ENCODE measurements at regions not wholly inside any gene's neighbourhood (a gene's known extent, or its start where the extent isn't known, plus 50 kb on each side); places are given as distances from the start of the nearest gene placed in this dataset.

- TF ChIP-seq SRSF9 (IDR thresholded peaks at IDR 0.05; ENCODE audit: borderline replicate concordance, low read depth, low read length): no peak
- TF ChIP-seq POLR3A (IDR thresholded peaks at IDR 0.05; ENCODE audit: borderline replicate concordance, extremely low read depth, insufficient read depth, insufficient read length): no peak
- TF ChIP-seq TFE3 (CRISPR knock-in tag; IDR thresholded peaks at IDR 0.05): no peak
- TF ChIP-seq GATAD2A (IDR thresholded peaks at IDR 0.05): no peak
Measured at GRCh38 chr15:97731859-97732258, 228.6 kb upstream of the ARRDC4 start (continued).

- Histone ChIP-seq H3K9ac (ENCODE audit: insufficient read depth in 1 of 2, low read depth in 2 of 2, low read length in 2 of 2) (no peak overlapping the region), H3K4me1 (replicated peaks in 1 of 2; ENCODE audit: control insufficient read depth in 2 of 2, insufficient read depth in 2 of 2, low read length in 2 of 2) (no peaks in the 10 kb centered on the region), H3K9me3 (replicated peaks; ENCODE audit: control insufficient read depth, insufficient read depth, low read depth, low read length) (no peaks in the 10 kb centered on the region), H3K36me3 (ENCODE audit: control insufficient read depth, insufficient read depth, low read length) (no peaks in the 10 kb centered on the region), H3K27ac (ENCODE audit: extremely low read depth, low read depth, low read length) (no peak overlapping the region), H3K79me2 (ENCODE audit: control insufficient read depth, insufficient read depth, low read length) (no peaks in the 10 kb centered on the region), H3K9me1 (ENCODE audit: control insufficient read depth, insufficient read depth, low read length) (no peaks in the 10 kb centered on the region), H2AFZ (ENCODE audit: low read depth, low read length) (no peak overlapping the region), H4K20me1 (replicated peaks; ENCODE audit: control insufficient read depth, insufficient read depth, low read length) (no peaks in the 10 kb centered on the region), H3K27me3 (ENCODE audit: control insufficient read depth in 2 of 2, insufficient read depth in 2 of 2, low read length in 2 of 2) (no peaks in the 10 kb centered on the region), H3K4me2 (ENCODE audit: insufficient read depth, low read length) (no peak overlapping the region), H3K4me3 (no peak overlapping the region)
- POLR2A ChIA-PET: interaction anchor here (0.6 to 0.7 kb wide), 2 partner anchors 13 to 22 kb away, joined by 4 to 5 read pairs; no protein-coding TSS in a partner anchor
- 38% methylated on average over 3 of the region's 3 CpGs for WGBS (ENCODE audit: insufficient coverage, low coverage, missing lambda C conversion rate)
- no peak for FAIRE-seq
- intact Hi-C loops (cut with micrococcal nuclease): no loop called here
- BruUV-seq (replicated peaks): no TSS peak
- DNase-seq (ENCODE audit: extremely low read depth in 1 of 4, low spot score in 3 of 4): no peak
- CTCF ChIA-PET (ENCODE audit: low intra/inter-chr PET ratio): no interaction called here
- TF ChIP-seq ZNF764 (CRISPR knock-in tag; IDR thresholded peaks at IDR 0.05; ENCODE audit: low read depth): no peak
- no peak for TF ChIP-seq ARNT (IDR thresholded peaks at IDR 0.05)
- no peak for TF ChIP-seq CTBP1 (IDR thresholded peaks at IDR 0.05; ENCODE audit: borderline replicate concordance)
- no peak for TF ChIP-seq DPF2 (IDR thresholded peaks at IDR 0.05)
- TF ChIP-seq BCOR (IDR thresholded peaks at IDR 0.05): no peak
- no peak for TF ChIP-seq ZNF324 (CRISPR knock-in tag; IDR thresholded peaks at IDR 0.05)
- TF ChIP-seq ZKSCAN8 (CRISPR knock-in tag; IDR thresholded peaks at IDR 0.05): no peak
- TF ChIP-seq EP300 (IDR thresholded peaks at IDR 0.05; ENCODE audit: low read length): no peak
- no peak for ATAC-seq
- in situ Hi-C loops (cut with MboI): no loop called here
Measured at GRCh38 chr15:97733373-97733772, 227.1 kb upstream of the ARRDC4 start.

Data from K562 (cell line).